Psoas muscle (tissue), 7 donors: ENCODE measurements at regions not wholly inside any gene's neighbourhood (a gene's known extent, or its start where the extent isn't known, plus 50 kb on each side); places are given as distances from the start of the nearest gene placed in this dataset.
A peak's percentile ranks its signal among the peaks of the same experiment; 100 is the strongest.

ENCODE experiments used
- ATAC-seq, 4 donors: fragments of 200-7000 bp; cut with Tn5 transposase; one replicate each; pipeline ENCODE4 v1.9.1; 2020; ENCODE audit warnings: moderate library complexity in 3 of 4, mild to moderate bottlenecking in 2 of 4
- DNase-seq, 2 donors: peaks; one replicate each; pipeline ENCODE4 v3.0.0-alpha.2; 2020
- H3K27ac ChIP-seq: fragments of 200-600 bp; one replicate; pipeline ENCODE4 v1.8.0; 2022
- H3K27me3 ChIP-seq, 3 donors: fragments of 200-600 bp in 1 of 3; one replicate each; pipeline versions ENCODE4 v1.6.1 to v1.8.0; 2013 to 2022; ENCODE audit warnings: low read length in 2 of 3, mild to moderate bottlenecking in 2 of 3, moderate library complexity in 1 of 3; ENCODE audit not compliant: insufficient read depth in 3 of 3
- H3K36me3 ChIP-seq, 2 donors: fragments of 200-600 bp in 1 of 2; one replicate each; pipeline versions ENCODE4 v1.6.1 to v1.8.0; 2013 to 2022; ENCODE audit warnings: low read depth in 1 of 2, mild to moderate bottlenecking in 1 of 2, moderate library complexity in 1 of 2; ENCODE audit not compliant: insufficient read depth in 1 of 2
- H3K4me1 ChIP-seq: fragments of 200-600 bp; one replicate; pipeline ENCODE4 v1.8.0; 2022
- H3K4me3 ChIP-seq: fragments of 200-600 bp; one replicate; pipeline ENCODE4 v1.8.0; 2022; ENCODE audit warnings: mild to moderate bottlenecking
- H3K9me3 ChIP-seq: fragments of 200-600 bp; one replicate; pipeline ENCODE4 v1.8.0; 2022
- CTCF ChIP-seq: fragments of 200-600 bp; IDR thresholded peaks from one replicate; pipeline ENCODE4 v1.8.0; 2022; ENCODE audit warnings: antibody characterized with exemption
- WGBS, 3 donors: extraction: QIAGEN DNeasy Blood & Tissue Kit; methylation state at CpG; one replicate each; pipeline versions ENCODE4 v1.1.6 to v1.1.7; 2013; 5-methylcytosine and 5-hydroxymethylcytosine counted together
- intact Hi-C, 2 donors: fragments of 100-400 bp; cut with DNase I; formaldehyde crosslinking; loops; one replicate each; pipeline versions ENCODE4 v1.11.0 to v1.14.2; 2022
- donor health status: healthy with polysubstance abuse.
- donor health status: DM: no; HTN: no; CAD: no; lungs with moderate emphysema.
- donor health status: Bipolar disorder and iron deficiency.
- donor health status: healthy.
- donor health status: DM: yes; HTN: yes; CAD: no.
- donor health status: DM: no; HTN: no; CAD: no.
- donor health status: DM: yes; HTN: yes; CAD: no.

DNA sequence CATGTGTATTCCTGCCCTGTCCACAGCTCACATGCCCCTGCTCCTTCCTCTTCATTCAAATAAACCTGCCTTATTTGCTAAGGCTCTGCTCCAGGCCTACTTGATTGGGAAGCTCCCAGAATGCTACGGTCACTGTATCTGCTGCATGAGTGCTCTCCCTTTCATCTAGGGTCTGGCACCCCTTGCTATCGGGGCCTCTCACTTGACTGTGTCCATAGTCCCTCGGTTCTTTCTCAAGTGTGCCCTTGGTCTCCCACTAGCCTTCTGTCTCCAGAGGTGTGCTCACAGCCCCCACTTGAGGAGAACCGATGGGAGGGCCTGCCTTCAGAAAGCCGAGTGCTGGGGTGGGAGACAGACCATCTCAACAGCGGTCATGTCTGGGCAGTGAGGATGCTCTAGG, 57.4 kb upstream of the NMNAT3 start:
- Histone ChIP-seq H3K36me3 (no peaks in the 10 kb centered on the region), H3K4me3 (no peak overlapping the region), H3K9me3 (no peaks in the 10 kb centered on the region), H3K27me3 (no peaks in the 10 kb centered on the region), H3K4me1 (no peaks in the 10 kb centered on the region), H3K27ac (no peak overlapping the region)
- WGBS, 3 donors, result 84 to 91% (median 85%) methylated on average over 6 of the region's 6 CpGs
- DNase-seq, result no peak
- no peak for TF ChIP-seq CTCF
- ATAC-seq, result no peak
- intact Hi-C loops, result no loop called here

GRCh38 chr3:139732729-139733128, 55.0 kb upstream of the NMNAT3 start:
- DNase-seq, result no peak
- H3K27ac ChIP-seq, result no peak overlapping the region
- 24 to 38% (median 36%) methylated on average over 1 of the region's 1 CpG for WGBS, 3 donors
- ATAC-seq, result peak in 2 of 4 donors; percentile 32 to 69
- no peaks in the 10 kb centered on the region for H3K9me3 ChIP-seq
- H3K4me3 ChIP-seq, result no peak overlapping the region
- H3K27me3 ChIP-seq, result no peaks in the 10 kb centered on the region
- intact Hi-C loops, result no loop called here
- H3K4me1 ChIP-seq, result no peaks in the 10 kb centered on the region
- no peak for TF ChIP-seq CTCF
- H3K36me3 ChIP-seq, result no peaks in the 10 kb centered on the region

DNA sequence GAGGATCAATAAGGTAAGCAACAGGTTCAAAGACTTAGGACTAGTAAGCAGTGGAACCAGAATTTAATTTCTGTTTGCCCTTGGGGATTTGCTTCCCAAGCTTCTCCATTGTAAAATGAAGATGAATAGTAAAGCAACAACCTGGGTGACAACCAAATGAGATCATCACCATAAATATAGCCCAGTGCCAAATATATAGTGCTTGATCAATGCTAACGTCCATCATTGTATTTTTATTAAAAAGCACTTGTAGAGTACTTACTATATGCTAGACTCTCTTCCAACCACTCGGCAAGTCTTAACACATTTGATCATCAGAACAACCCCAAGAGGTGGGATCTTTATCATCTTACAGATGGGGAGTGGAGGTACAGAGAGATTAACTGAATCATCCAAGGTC, 51.5 kb upstream of the NMNAT3 start:
- DNase-seq (no peak), ATAC-seq (no peak)
- H3K4me3 ChIP-seq, result no peak overlapping the region
- no peaks in the 10 kb centered on the region for H3K4me1 ChIP-seq
- H3K9me3 ChIP-seq, result no peaks in the 10 kb centered on the region
- no peaks in the 10 kb centered on the region for H3K36me3 ChIP-seq
- 82 to 88% (median 84%) methylated on average over 2 of the region's 2 CpGs for WGBS, 3 donors
- H3K27me3 ChIP-seq, result no peaks in the 10 kb centered on the region
- TF ChIP-seq CTCF, result no peak
- H3K27ac ChIP-seq, result no peak overlapping the region
- intact Hi-C loops, result no loop called here

GRCh38 chr3:139728414-139728813, 50.6 kb upstream of the NMNAT3 start:
- ATAC-seq (no peak), DNase-seq (no peak)
- no peak overlapping the region for H3K4me3 ChIP-seq
- 89 to 93% (median 92%) methylated on average over 5 of the region's 5 CpGs for WGBS, 3 donors
- TF ChIP-seq CTCF, result no peak
- no peak overlapping the region for H3K27ac ChIP-seq
- H3K36me3 ChIP-seq, result no peaks in the 10 kb centered on the region
- intact Hi-C loops, result no loop called here
- H3K9me3 ChIP-seq, result no peaks in the 10 kb centered on the region
- no peaks in the 10 kb centered on the region for H3K27me3 ChIP-seq
- no peaks in the 10 kb centered on the region for H3K4me1 ChIP-seq
